ENCODE measurements at regions not wholly inside any gene's neighbourhood (a gene's known extent, or its start where the extent isn't known, plus 50 kb on each side); places are given as distances from the start of the nearest gene placed in this dataset.

DNA sequence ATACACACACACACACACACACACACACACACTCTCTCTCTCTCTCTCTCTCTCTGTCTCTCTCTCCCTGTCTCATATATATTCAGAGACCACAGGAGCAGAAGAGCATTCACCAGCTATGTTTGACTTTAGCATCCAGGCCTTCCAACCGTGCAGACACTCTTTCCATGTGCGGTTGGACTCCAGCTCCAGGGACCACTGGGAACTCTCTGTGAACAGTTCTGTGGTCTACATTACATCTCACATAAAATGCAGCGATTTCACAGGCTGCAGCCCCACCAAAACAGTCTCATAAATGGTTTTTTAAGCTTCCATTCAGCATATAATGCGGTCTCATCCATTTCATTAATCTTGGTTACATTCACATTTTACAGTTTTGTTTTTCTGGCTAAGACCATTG, 508.4 kb upstream of the SULF2 start:
- FAIRE-seq: no peak
- TF ChIP-seq SPI1 (IDR thresholded peaks at IDR 0.05; ENCODE audit: low read depth, low read length) (no peak), POLR2AphosphoS5 (IDR thresholded peaks at IDR 0.05; ENCODE audit: low read depth, low read length) (no peak), PAX5 (IDR thresholded peaks at IDR 0.05; ENCODE audit: insufficient read depth, low read length, severe bottlenecking) (no peak), POU2F2 (IDR thresholded peaks at IDR 0.05; ENCODE audit: low read depth, low read length) (no peak), POLR2A (IDR thresholded peaks at IDR 0.05; ENCODE audit: low read depth, low read length) (no peak), TAF1 (IDR thresholded peaks at IDR 0.05; ENCODE audit: low read depth, low read length) (no peak)
- DNase-seq (ENCODE audit: insufficient read length, low spot score): no peak

- DNase-seq (ENCODE audit: insufficient read length, low spot score) (no peak), FAIRE-seq (no peak)
- TF ChIP-seq POLR2AphosphoS5 (IDR thresholded peaks at IDR 0.05; ENCODE audit: low read depth, low read length) (no peak), PAX5 (IDR thresholded peaks at IDR 0.05; ENCODE audit: insufficient read depth, low read length, severe bottlenecking) (no peak), POLR2A (IDR thresholded peaks at IDR 0.05; ENCODE audit: low read depth, low read length) (no peak), TAF1 (IDR thresholded peaks at IDR 0.05; ENCODE audit: low read depth, low read length) (no peak), SPI1 (IDR thresholded peaks at IDR 0.05; ENCODE audit: low read depth, low read length) (no peak), POU2F2 (IDR thresholded peaks at IDR 0.05; ENCODE audit: low read depth, low read length) (no peak)
Measured at GRCh38 chr20:48292806-48293205, 507.5 kb upstream of the SULF2 start.

GRCh38 chr20:48291896-48292295, 506.6 kb upstream of the SULF2 start:
- no peak for FAIRE-seq
- TF ChIP-seq SPI1 (IDR thresholded peaks at IDR 0.05; ENCODE audit: low read depth, low read length) (no peak), TAF1 (IDR thresholded peaks at IDR 0.05; ENCODE audit: low read depth, low read length) (no peak), PAX5 (IDR thresholded peaks at IDR 0.05; ENCODE audit: insufficient read depth, low read length, severe bottlenecking) (no peak), POLR2AphosphoS5 (IDR thresholded peaks at IDR 0.05; ENCODE audit: low read depth, low read length) (no peak), POLR2A (IDR thresholded peaks at IDR 0.05; ENCODE audit: low read depth, low read length) (no peak), POU2F2 (IDR thresholded peaks at IDR 0.05; ENCODE audit: low read depth, low read length) (no peak)
- no peak for DNase-seq (ENCODE audit: insufficient read length, low spot score)

DNA sequence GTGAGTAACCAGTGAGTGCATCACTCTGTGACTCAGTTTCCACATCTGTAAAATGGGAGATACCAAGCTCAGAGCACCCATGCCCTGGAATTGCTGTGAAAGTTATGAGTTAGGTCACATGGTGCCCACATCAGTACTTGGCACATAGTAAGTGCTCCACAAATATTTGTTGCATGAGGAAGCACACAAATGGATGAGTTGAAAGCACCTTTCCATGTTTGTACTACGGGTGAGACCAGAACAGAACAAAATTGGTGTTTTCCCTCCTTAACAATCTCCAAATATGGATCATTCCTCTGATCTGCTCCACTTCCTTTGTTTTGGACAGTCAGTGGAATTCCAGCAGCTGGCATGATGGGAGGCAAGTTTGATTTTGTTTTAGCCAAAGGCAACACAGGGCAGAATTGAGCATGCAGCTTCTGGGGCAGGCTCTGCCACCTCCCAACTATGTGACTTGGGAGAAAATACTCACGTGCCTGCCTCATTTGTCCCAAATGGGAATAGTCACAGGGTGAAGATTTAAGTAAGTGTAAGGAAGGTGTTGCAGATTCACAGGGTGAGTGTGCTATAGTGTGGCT, 503.7 kb upstream of the SULF2 start:
- DNase-seq (ENCODE audit: insufficient read length, low spot score) (no peak), FAIRE-seq (no peak)
- TF ChIP-seq PAX5 (IDR thresholded peaks at IDR 0.05; ENCODE audit: insufficient read depth, low read length, severe bottlenecking) (no peak), TAF1 (IDR thresholded peaks at IDR 0.05; ENCODE audit: low read depth, low read length) (no peak), POU2F2 (IDR thresholded peaks at IDR 0.05; ENCODE audit: low read depth, low read length) (no peak), POLR2A (IDR thresholded peaks at IDR 0.05; ENCODE audit: low read depth, low read length) (no peak), SPI1 (IDR thresholded peaks at IDR 0.05; ENCODE audit: low read depth, low read length) (no peak), POLR2AphosphoS5 (IDR thresholded peaks at IDR 0.05; ENCODE audit: low read depth, low read length) (no peak)

- FAIRE-seq (no peak), DNase-seq (ENCODE audit: insufficient read length, low spot score) (no peak)
- TF ChIP-seq POLR2AphosphoS5 (IDR thresholded peaks at IDR 0.05; ENCODE audit: low read depth, low read length) (no peak), SPI1 (IDR thresholded peaks at IDR 0.05; ENCODE audit: low read depth, low read length) (no peak), POLR2A (IDR thresholded peaks at IDR 0.05; ENCODE audit: low read depth, low read length) (no peak), PAX5 (IDR thresholded peaks at IDR 0.05; ENCODE audit: insufficient read depth, low read length, severe bottlenecking) (no peak), POU2F2 (IDR thresholded peaks at IDR 0.05; ENCODE audit: low read depth, low read length) (no peak), TAF1 (IDR thresholded peaks at IDR 0.05; ENCODE audit: low read depth, low read length) (no peak)
Measured at GRCh38 chr20:48287552-48288170, 502.4 kb upstream of the SULF2 start.

DNA sequence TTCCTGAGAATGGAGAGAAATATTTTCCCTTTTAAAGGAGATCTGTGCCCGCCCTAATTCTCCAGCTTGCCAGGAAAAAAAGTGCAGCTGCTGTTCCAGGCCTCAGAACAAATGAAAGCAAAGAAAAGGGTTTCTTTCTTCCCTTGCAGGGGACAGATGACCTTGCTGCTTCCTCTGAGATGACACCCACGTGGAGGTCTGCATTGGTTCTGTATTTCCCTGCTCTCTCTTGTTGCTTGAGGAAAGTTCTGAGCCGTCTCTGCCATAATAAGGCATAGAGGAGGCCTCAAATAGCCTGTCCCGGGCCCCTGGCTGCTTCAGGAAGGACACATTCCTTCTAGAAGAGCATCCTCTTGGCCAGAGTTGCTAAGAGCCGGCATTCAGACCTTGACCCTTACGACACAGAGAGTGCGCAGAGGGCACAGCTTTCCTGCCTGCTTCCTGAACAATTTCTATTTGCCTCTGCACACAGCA, 501.8 kb upstream of the SULF2 start:
- no peak for TF ChIP-seq SPI1 (IDR thresholded peaks at IDR 0.05; ENCODE audit: low read depth, low read length)
- no peak for TF ChIP-seq POU2F2 (IDR thresholded peaks at IDR 0.05; ENCODE audit: low read depth, low read length)
- no peak for TF ChIP-seq PAX5 (IDR thresholded peaks at IDR 0.05; ENCODE audit: insufficient read depth, low read length, severe bottlenecking)
- no peak for TF ChIP-seq POLR2A (IDR thresholded peaks at IDR 0.05; ENCODE audit: low read depth, low read length)
- no peak for TF ChIP-seq TAF1 (IDR thresholded peaks at IDR 0.05; ENCODE audit: low read depth, low read length)
- TF ChIP-seq POLR2AphosphoS5 (IDR thresholded peaks at IDR 0.05; ENCODE audit: low read depth, low read length): no peak
- FAIRE-seq (no peak), DNase-seq (ENCODE audit: insufficient read length, low spot score) (no peak)

- no peak for TF ChIP-seq POU2F2 (IDR thresholded peaks at IDR 0.05; ENCODE audit: low read depth, low read length)
- TF ChIP-seq SPI1 (IDR thresholded peaks at IDR 0.05; ENCODE audit: low read depth, low read length): no peak
- no peak for TF ChIP-seq PAX5 (IDR thresholded peaks at IDR 0.05; ENCODE audit: insufficient read depth, low read length, severe bottlenecking)
- TF ChIP-seq POLR2A (IDR thresholded peaks at IDR 0.05; ENCODE audit: low read depth, low read length): no peak
- no peak for FAIRE-seq
- no peak for DNase-seq (ENCODE audit: insufficient read length, low spot score)
Measured at GRCh38 chr20:48286601-48287000, 501.3 kb upstream of the SULF2 start.

DNA sequence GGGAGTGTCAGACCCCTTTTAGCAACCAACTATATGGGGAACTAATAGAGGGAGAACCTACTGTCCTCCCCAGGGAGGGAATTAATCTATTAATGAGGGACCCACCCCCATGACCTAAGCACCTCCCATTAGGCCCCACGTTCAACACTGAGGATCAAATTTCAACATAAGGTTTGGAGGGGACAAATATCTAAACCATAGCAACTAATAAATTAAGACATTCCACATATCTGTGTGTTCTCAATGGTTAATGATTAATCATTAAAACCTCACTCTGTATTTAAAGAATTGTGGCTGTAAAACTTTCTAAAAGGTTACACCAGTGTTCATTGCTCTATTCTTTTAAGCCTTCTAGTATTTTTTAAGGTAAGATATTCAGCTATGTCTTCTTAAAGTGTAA, 500.4 kb upstream of the SULF2 start:
- no peak for DNase-seq (ENCODE audit: insufficient read length, low spot score)
- FAIRE-seq: no peak
- TF ChIP-seq TAF1 (IDR thresholded peaks at IDR 0.05; ENCODE audit: low read depth, low read length): no peak
- TF ChIP-seq POLR2AphosphoS5 (IDR thresholded peaks at IDR 0.05; ENCODE audit: low read depth, low read length): no peak
- no peak for TF ChIP-seq PAX5 (IDR thresholded peaks at IDR 0.05; ENCODE audit: insufficient read depth, low read length, severe bottlenecking)

- FAIRE-seq: no peak
Measured at GRCh38 chr20:48284837-48285236, 499.6 kb upstream of the SULF2 start.

DNA sequence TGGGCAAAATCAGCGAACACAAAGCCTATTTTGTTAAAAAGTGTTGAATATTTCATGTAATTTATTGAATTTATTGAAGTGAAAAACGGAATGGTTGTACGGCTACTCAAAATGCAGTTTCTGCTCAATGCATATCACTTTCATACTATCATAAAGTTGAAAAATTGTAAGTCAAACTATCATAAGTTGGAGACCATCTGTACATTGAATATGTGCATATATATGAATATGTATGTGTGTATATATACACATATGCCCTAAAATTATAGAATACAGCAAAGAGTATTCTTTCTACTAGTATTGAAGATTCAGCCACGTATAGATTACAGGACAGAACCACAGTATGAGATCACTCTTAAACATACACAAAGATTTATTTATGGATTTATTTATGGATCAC, 499.0 kb upstream of the SULF2 start:
- DNase-seq (ENCODE audit: insufficient read length, low spot score): no peak
- no peak for TF ChIP-seq SPI1 (IDR thresholded peaks at IDR 0.05; ENCODE audit: low read depth, low read length)
- no peak for TF ChIP-seq PAX5 (IDR thresholded peaks at IDR 0.05; ENCODE audit: insufficient read depth, low read length, severe bottlenecking)
- FAIRE-seq: no peak

More at GRCh38 chr20:48284837-48285236, 499.6 kb upstream of the SULF2 start:
- DNase-seq (ENCODE audit: insufficient read length, low spot score): no peak
- TF ChIP-seq POLR2A (IDR thresholded peaks at IDR 0.05; ENCODE audit: low read depth, low read length) (no peak), TAF1 (IDR thresholded peaks at IDR 0.05; ENCODE audit: low read depth, low read length) (no peak), POU2F2 (IDR thresholded peaks at IDR 0.05; ENCODE audit: low read depth, low read length) (no peak)
